Osteoblast (primary cell): ENCODE measurements at regions not wholly inside any gene's neighbourhood (a gene's known extent, or its start where the extent isn't known, plus 50 kb on each side); places are given as distances from the start of the nearest gene placed in this dataset.
A peak's percentile ranks its signal among the peaks of the same experiment; 100 is the strongest.

Experiments used
- DNase-seq: peaks from one replicate; pipeline ENCODE4 v3.0.0; 2011; ENCODE audit warnings: low spot score, mixed read lengths; ENCODE audit not compliant: insufficient read length; ENCODE audit errors: missing footprints
- H2AFZ ChIP-seq: 2 replicates; pipeline ENCODE4 v1.6.0; 2011; ENCODE audit warnings: mild to moderate bottlenecking, low read length
- H3K27ac ChIP-seq: 2 replicates; pipeline ENCODE4 v1.5.1; 2011; ENCODE audit warnings: mild to moderate bottlenecking, low read depth, low read length, moderate library complexity
- H3K27me3 ChIP-seq: 2 replicates; pipeline ENCODE4 v1.6.0; 2012; ENCODE audit warnings: mild to moderate bottlenecking, control low read depth, inconsistent platforms, low read length, moderate library complexity; ENCODE audit not compliant: insufficient read depth
- H3K36me3 ChIP-seq: 2 replicates; pipeline ENCODE4 v1.5.1; 2011; ENCODE audit warnings: mild to moderate bottlenecking, low read length, control low read depth, moderate library complexity; ENCODE audit not compliant: insufficient read depth
- H3K4me1 ChIP-seq: 2 replicates; pipeline ENCODE4 v1.5.1; 2011; ENCODE audit warnings: mild to moderate bottlenecking, low read length, control low read depth, moderate library complexity; ENCODE audit not compliant: insufficient read depth
- H3K4me2 ChIP-seq: 2 replicates; pipeline ENCODE4 v1.6.0; 2011; ENCODE audit warnings: mild to moderate bottlenecking, low read length; ENCODE audit not compliant: insufficient read depth
- H3K4me3 ChIP-seq: fragments of 200-600 bp; sonication (generic); 3 replicates; pipeline ENCODE4 v1.5.1; 2012; ENCODE audit warnings: mild to moderate bottlenecking, low read length, inconsistent platforms; ENCODE audit not compliant: insufficient read depth
- H3K79me2 ChIP-seq: 2 replicates; pipeline ENCODE4 v1.6.0; 2012; ENCODE audit warnings: mild to moderate bottlenecking, low read length, control low read depth, inconsistent platforms; ENCODE audit not compliant: insufficient read depth
- H3K9me3 ChIP-seq: 2 replicates; pipeline ENCODE4 v1.5.1; 2011; ENCODE audit warnings: low read depth, low read length, control low read depth
- H4K20me1 ChIP-seq: 2 replicates; pipeline ENCODE4 v1.6.0; 2012; ENCODE audit warnings: mild to moderate bottlenecking, low read length, control low read depth; ENCODE audit not compliant: insufficient read depth
- CTCF ChIP-seq: IDR thresholded peaks from 2 replicates; pipeline ENCODE4 v1.5.1; 2011; ENCODE audit warnings: mild to moderate bottlenecking, low read depth, low read length, moderate library complexity; ENCODE audit errors: extremely low read depth

- Histone ChIP-seq H3K4me1 (no peaks in the 10 kb centered on the region), H3K9me3 (no peaks in the 10 kb centered on the region), H3K27ac (no peak overlapping the region), H3K27me3 (no peaks in the 10 kb centered on the region), H3K4me2 (no peak overlapping the region), H2AFZ (no peak overlapping the region), H3K4me3 (no peak overlapping the region), H3K36me3 (no peaks in the 10 kb centered on the region), H3K79me2 (no peaks in the 10 kb centered on the region), H4K20me1 (no peaks in the 10 kb centered on the region)
- DNase-seq: no peak
- TF ChIP-seq CTCF: no peak
These were observed 1421.2 kb downstream of the SI start for GRCh38 chr3:163657088-163657487.

GRCh38 chr3:163655021-163655420 is 1423.3 kb downstream of the SI start:
- H2AFZ ChIP-seq: no peak overlapping the region
- no peak overlapping the region for H3K27ac ChIP-seq
- no peaks in the 10 kb centered on the region for H4K20me1 ChIP-seq
- no peaks in the 10 kb centered on the region for H3K79me2 ChIP-seq
- H3K4me1 ChIP-seq: no peaks in the 10 kb centered on the region
- H3K9me3 ChIP-seq: no peaks in the 10 kb centered on the region
- no peak overlapping the region for H3K4me3 ChIP-seq
- H3K4me2 ChIP-seq: no peak overlapping the region
- TF ChIP-seq CTCF: no peak
- no peaks in the 10 kb centered on the region for H3K36me3 ChIP-seq
- DNase-seq: no peak
- no peaks in the 10 kb centered on the region for H3K27me3 ChIP-seq

- DNase-seq: peak; percentile 1
- Histone ChIP-seq H3K4me2 (no peak overlapping the region), H3K4me3 (no peak overlapping the region), H2AFZ (no peak overlapping the region), H3K79me2 (no peaks in the 10 kb centered on the region), H4K20me1 (no peaks in the 10 kb centered on the region), H3K27ac (no peak overlapping the region), H3K27me3 (no peaks in the 10 kb centered on the region), H3K9me3 (no peaks in the 10 kb centered on the region), H3K36me3 (no peaks in the 10 kb centered on the region), H3K4me1 (no peaks in the 10 kb centered on the region)
- TF ChIP-seq CTCF: no peak
These were observed 1434.1 kb downstream of the SI start for GRCh38 chr3:163644172-163644571.

GRCh38 chr3:163632722-163633121 is 1445.6 kb downstream of the SI start:
- H3K79me2 ChIP-seq: no peaks in the 10 kb centered on the region

More at GRCh38 chr3:163632722-163633121, 1445.6 kb downstream of the SI start:
- no peak for DNase-seq
- H3K36me3 ChIP-seq: no peaks in the 10 kb centered on the region
- no peak overlapping the region for H3K27ac ChIP-seq
- no peaks in the 10 kb centered on the region for H3K4me1 ChIP-seq
- H3K9me3 ChIP-seq: peaks cover 3% of the 10 kb centered on the region
- H3K27me3 ChIP-seq: no peaks in the 10 kb centered on the region
- TF ChIP-seq CTCF: no peak
- H4K20me1 ChIP-seq: no peaks in the 10 kb centered on the region
- H3K4me3 ChIP-seq: no peak overlapping the region
- H2AFZ ChIP-seq: no peak overlapping the region
- H3K4me2 ChIP-seq: no peak overlapping the region
